ENCODE measurements at regions not wholly inside any gene's neighbourhood (a gene's known extent, or its start where the extent isn't known, plus 50 kb on each side); places are given as distances from the start of the nearest gene placed in this dataset.

DNA sequence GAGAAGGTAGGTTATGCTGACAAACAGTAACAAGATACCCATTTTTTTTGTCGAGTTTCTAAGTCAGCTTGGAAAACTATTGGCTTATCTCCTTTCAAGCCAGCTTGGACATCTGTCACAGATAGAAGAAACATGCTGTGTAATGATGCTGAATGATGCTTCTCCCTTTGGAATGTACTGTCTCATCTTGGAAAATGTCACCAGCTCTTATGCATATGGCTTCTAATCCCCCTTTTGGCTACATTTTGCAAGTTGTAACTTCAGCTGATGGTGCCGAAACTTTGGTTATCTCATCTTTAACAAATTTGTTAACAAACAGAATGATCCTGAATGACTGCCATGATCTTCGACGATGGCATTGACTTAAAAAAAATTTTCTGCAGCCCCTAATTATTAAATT, 68.8 kb upstream of the ST6GALNAC3 start:
- no peak for TF ChIP-seq POLR2A (IDR thresholded peaks at IDR 0.05; ENCODE audit: low read length)
- no peak for TF ChIP-seq GATA1 (IDR thresholded peaks at IDR 0.05; ENCODE audit: low read depth, low read length)
